CD4-positive, alpha-beta memory T cell (primary cell): ENCODE measurements at regions not wholly inside any gene's neighbourhood (a gene's known extent, or its start where the extent isn't known, plus 50 kb on each side); places are given as distances from the start of the nearest gene placed in this dataset.

Source experiments
- CTCF ChIA-PET: fragments of 350-600 bp; sonication (Branson Sonifier 250); formaldehyde crosslinking; loops from one replicate; lab custom pipeline; 2021; ENCODE audit warnings: inconsistent platforms; ENCODE audit not compliant: partially characterized antibody; lab: Charles Lee
- POLR2A ChIA-PET: fragments of 350-600 bp; sonication (Branson Sonifier 250); formaldehyde crosslinking; loops from one replicate; lab custom pipeline; 2021; ENCODE audit not compliant: partially characterized antibody; lab: Charles Lee
- DNase-seq, 5 donors: peaks; one replicate each; pipeline versions ENCODE4 v3.0.0 to v3.0.0-alpha.2; 2020 to 2022; ENCODE audit warnings: mixed read lengths in 1 of 5
- H3K27ac ChIP-seq: one replicate; pipeline ENCODE4 v1.7.0; 2013; ENCODE audit warnings: low read depth, low read length
- H3K27me3 ChIP-seq: 2 replicates; pipeline ENCODE4 v1.7.0; 2013; ENCODE audit warnings: mild to moderate bottlenecking, low read length, moderate library complexity; ENCODE audit not compliant: insufficient read depth
- H3K36me3 ChIP-seq: 2 replicates; pipeline ENCODE4 v1.7.0; 2013; ENCODE audit warnings: mild to moderate bottlenecking, low read length, moderate library complexity; ENCODE audit not compliant: insufficient read depth
- H3K4me1 ChIP-seq: 2 replicates; pipeline ENCODE4 v1.7.0; 2013; ENCODE audit warnings: mild to moderate bottlenecking, low read length, moderate library complexity; ENCODE audit not compliant: insufficient read depth
- H3K4me3 ChIP-seq, 2 donors: one replicate each; pipeline ENCODE4 v1.7.0; 2013; ENCODE audit warnings: low read length in 2 of 2, mild to moderate bottlenecking in 1 of 2
- H3K9me3 ChIP-seq, 2 donors: one replicate each; pipeline ENCODE4 v1.7.0; 2013; ENCODE audit warnings: low read length in 2 of 2, control low read depth in 1 of 2; ENCODE audit not compliant: control insufficient read depth in 1 of 2
- H3K27ac Mint-ChIP-seq, 7 donors: one replicate each; pipeline ENCODE4 v1.8.0; 2020 to 2021; ENCODE audit warnings: mixed read lengths in 7 of 7, mild to moderate bottlenecking in 6 of 7, inconsistent platforms in 3 of 7, moderate library complexity in 3 of 7
- H3K27me3 Mint-ChIP-seq, 2 donors: one replicate each; pipeline ENCODE4 v1.8.0; 2020 to 2021; ENCODE audit warnings: mixed read lengths in 2 of 2
- H3K36me3 Mint-ChIP-seq, 2 donors: one replicate each; pipeline ENCODE4 v1.8.0; 2020 to 2021; ENCODE audit warnings: mixed read lengths in 2 of 2, inconsistent platforms in 1 of 2, mild to moderate bottlenecking in 1 of 2
- H3K4me1 Mint-ChIP-seq, 4 donors: one replicate each; pipeline ENCODE4 v1.8.0; 2020 to 2021; ENCODE audit warnings: mixed read lengths in 4 of 4, mild to moderate bottlenecking in 1 of 4
- H3K4me3 Mint-ChIP-seq, 8 donors: one replicate each; pipeline ENCODE4 v1.8.0; 2020 to 2021; ENCODE audit warnings: mixed read lengths in 8 of 8, mild to moderate bottlenecking in 7 of 8, moderate library complexity in 6 of 8, inconsistent platforms in 3 of 8
- H3K9me3 Mint-ChIP-seq, 8 donors: one replicate each; pipeline ENCODE4 v1.8.0; 2020 to 2021; ENCODE audit warnings: mixed read lengths in 8 of 8, mild to moderate bottlenecking in 5 of 8, inconsistent platforms in 3 of 8, moderate library complexity in 1 of 8
- intact Hi-C: fragments of 100-400 bp; cut with micrococcal nuclease; formaldehyde crosslinking; loops from one replicate; pipeline ENCODE4 v1.15.1; 2023

GRCh38 chr15:61700803-61701202 lies 359.4 kb downstream of the VPS13C start:
- H3K36me3 ChIP-seq: no peaks in the 10 kb centered on the region
- intact Hi-C loops: no loop called here
- no peak for DNase-seq
- Mint-ChIP-seq H3K9me3 (peaks cover 0 to 4% (median 0%) of the 10 kb centered on the region in 8 donors), H3K4me3 (no peak overlapping the region), H3K36me3 (no peaks in the 10 kb centered on the region), H3K4me1 (no peaks in the 10 kb centered on the region), H3K27ac (no peak overlapping the region), H3K27me3 (peaks cover 8 to 11% of the 10 kb centered on the region in 2 donors)
- H3K27me3 ChIP-seq: no peaks in the 10 kb centered on the region
- H3K9me3 ChIP-seq: no peaks in the 10 kb centered on the region
- no peak overlapping the region for H3K4me3 ChIP-seq
- no peaks in the 10 kb centered on the region for H3K4me1 ChIP-seq
- ChIA-PET CTCF (no interaction called here), POLR2A (no interaction called here)
- H3K27ac ChIP-seq: no peak overlapping the region

GRCh38 chr15:61697796-61698195 lies 362.5 kb downstream of the VPS13C start:
- no peak for DNase-seq
- Mint-ChIP-seq H3K9me3 (no peaks in the 10 kb centered on the region), H3K4me1 (no peaks in the 10 kb centered on the region), H3K4me3 (no peak overlapping the region), H3K27ac (no peak overlapping the region), H3K27me3 (peaks cover 13 to 16% of the 10 kb centered on the region in 2 donors), H3K36me3 (no peaks in the 10 kb centered on the region)
- Histone ChIP-seq H3K27me3 (no peaks in the 10 kb centered on the region), H3K36me3 (no peaks in the 10 kb centered on the region), H3K27ac (no peak overlapping the region), H3K9me3 (no peaks in the 10 kb centered on the region), H3K4me1 (no peaks in the 10 kb centered on the region), H3K4me3 (no peak overlapping the region)
- ChIA-PET CTCF (no interaction called here), POLR2A (no interaction called here)
- intact Hi-C loops: no loop called here

GRCh38 chr15:61689067-61689466 lies 371.2 kb downstream of the VPS13C start:
- Mint-ChIP-seq H3K27ac (no peak overlapping the region), H3K4me1 (no peaks in the 10 kb centered on the region), H3K27me3 (peaks cover 3 to 9% of the 10 kb centered on the region in 2 donors), H3K4me3 (no peak overlapping the region), H3K9me3 (no peaks in the 10 kb centered on the region), H3K36me3 (no peaks in the 10 kb centered on the region)
- Histone ChIP-seq H3K9me3 (no peaks in the 10 kb centered on the region), H3K4me3 (no peak overlapping the region), H3K27ac (no peak overlapping the region), H3K36me3 (no peaks in the 10 kb centered on the region), H3K27me3 (no peaks in the 10 kb centered on the region), H3K4me1 (no peaks in the 10 kb centered on the region)
- DNase-seq: no peak
- CTCF ChIA-PET: no interaction called here
- intact Hi-C loops: no loop called here
- POLR2A ChIA-PET: no interaction called here

- Histone ChIP-seq H3K9me3 (no peaks in the 10 kb centered on the region), H3K4me3 (no peak overlapping the region), H3K27ac (no peak overlapping the region), H3K27me3 (no peaks in the 10 kb centered on the region), H3K4me1 (no peaks in the 10 kb centered on the region), H3K36me3 (no peaks in the 10 kb centered on the region)
- Mint-ChIP-seq H3K36me3 (no peaks in the 10 kb centered on the region), H3K9me3 (no peaks in the 10 kb centered on the region), H3K27ac (no peak overlapping the region), H3K4me3 (no peak overlapping the region), H3K4me1 (no peaks in the 10 kb centered on the region), H3K27me3 (peaks cover 3 to 6% of the 10 kb centered on the region in 2 donors)
- ChIA-PET POLR2A (no interaction called here), CTCF (no interaction called here)
- no peak for DNase-seq
- intact Hi-C loops: no loop called here
Measured at GRCh38 chr15:61687651-61688050, 372.6 kb downstream of the VPS13C start.

- H3K27me3 Mint-ChIP-seq: peaks cover 1 to 6% of the 10 kb centered on the region in 2 donors
- no peak overlapping the region for H3K4me3 Mint-ChIP-seq
- Histone ChIP-seq H3K27ac (no peak overlapping the region), H3K9me3 (no peaks in the 10 kb centered on the region), H3K4me3 (no peak overlapping the region), H3K4me1 (no peaks in the 10 kb centered on the region), H3K27me3 (no peaks in the 10 kb centered on the region), H3K36me3 (no peaks in the 10 kb centered on the region)
- H3K36me3 Mint-ChIP-seq: no peaks in the 10 kb centered on the region
- ChIA-PET POLR2A (no interaction called here), CTCF (no interaction called here)
- no peaks in the 10 kb centered on the region for H3K9me3 Mint-ChIP-seq
- intact Hi-C loops: no loop called here
- H3K4me1 Mint-ChIP-seq: no peaks in the 10 kb centered on the region
- DNase-seq: no peak
- no peak overlapping the region for H3K27ac Mint-ChIP-seq
Measured at GRCh38 chr15:61687124-61687523, 373.1 kb downstream of the VPS13C start.

GRCh38 chr15:61685971-61686370 lies 374.3 kb downstream of the VPS13C start:
- no peaks in the 10 kb centered on the region for H3K27me3 ChIP-seq
- H3K27ac Mint-ChIP-seq: no peak overlapping the region
- no peaks in the 10 kb centered on the region for H3K4me1 Mint-ChIP-seq
- H3K4me3 ChIP-seq: no peak overlapping the region
- no peaks in the 10 kb centered on the region for H3K9me3 Mint-ChIP-seq
- no peaks in the 10 kb centered on the region for H3K4me1 ChIP-seq
- ChIA-PET POLR2A (no interaction called here), CTCF (no interaction called here)
- no peaks in the 10 kb centered on the region for H3K36me3 ChIP-seq
- DNase-seq: no peak
- intact Hi-C loops: no loop called here
- no peak overlapping the region for H3K4me3 Mint-ChIP-seq
- peaks cover 3 to 5% of the 10 kb centered on the region in 2 donors for H3K27me3 Mint-ChIP-seq
- H3K9me3 ChIP-seq: no peaks in the 10 kb centered on the region
- H3K36me3 Mint-ChIP-seq: no peaks in the 10 kb centered on the region
- H3K27ac ChIP-seq: no peak overlapping the region

- no peak for DNase-seq
- Mint-ChIP-seq H3K4me3 (no peak overlapping the region), H3K27me3 (peaks cover 5 to 6% of the 10 kb centered on the region in 2 donors), H3K4me1 (no peaks in the 10 kb centered on the region), H3K36me3 (no peaks in the 10 kb centered on the region), H3K27ac (no peak overlapping the region), H3K9me3 (no peaks in the 10 kb centered on the region)
- H3K27ac ChIP-seq: no peak overlapping the region
- no peaks in the 10 kb centered on the region for H3K4me1 ChIP-seq
- H3K9me3 ChIP-seq: no peaks in the 10 kb centered on the region
- intact Hi-C loops: no loop called here
- H3K4me3 ChIP-seq: no peak overlapping the region
- POLR2A ChIA-PET: no interaction called here
- H3K27me3 ChIP-seq: no peaks in the 10 kb centered on the region
- no peaks in the 10 kb centered on the region for H3K36me3 ChIP-seq
- CTCF ChIA-PET: no interaction called here
Measured at GRCh38 chr15:61685534-61685933, 374.7 kb downstream of the VPS13C start.
